ENCODE measurements at regions not wholly inside any gene's neighbourhood (a gene's known extent, or its start where the extent isn't known, plus 50 kb on each side); places are given as distances from the start of the nearest gene placed in this dataset.

- TF ChIP-seq CTCF (IDR thresholded peaks at IDR 0.05; ENCODE audit: unreplicated experiment), result no peak
- Mint-ChIP-seq H3K36me3 (no peaks in the 10 kb centered on the region), H3K27me3 (ENCODE audit: low read depth) (no peaks in the 10 kb centered on the region), H3K27ac (no peak overlapping the region), H3K9me3 (no peaks in the 10 kb centered on the region), H3K4me1 (peaks cover 42% of the 10 kb centered on the region), H3K4me3 (no peak overlapping the region)
- DNase-seq (ENCODE audit: low spot score in 2 of 2, unreplicated experiment in 2 of 2), result no peak
Measured at GRCh38 chr10:20958764-20959163, 61.7 kb upstream of the NEBL start.

- no peaks in the 10 kb centered on the region for H3K27me3 Mint-ChIP-seq (ENCODE audit: low read depth)
- H3K36me3 Mint-ChIP-seq, result no peaks in the 10 kb centered on the region
- no peak for DNase-seq (ENCODE audit: low spot score in 2 of 2, unreplicated experiment in 2 of 2)
- H3K4me1 Mint-ChIP-seq, result peaks cover 43% of the 10 kb centered on the region
- no peak overlapping the region for H3K27ac Mint-ChIP-seq
- H3K9me3 Mint-ChIP-seq, result no peaks in the 10 kb centered on the region
- H3K4me3 Mint-ChIP-seq, result no peak overlapping the region
- TF ChIP-seq CTCF (IDR thresholded peaks at IDR 0.05; ENCODE audit: unreplicated experiment), result no peak
Measured at GRCh38 chr10:20958225-20958624, 61.1 kb upstream of the NEBL start.

- peaks cover 43% of the 10 kb centered on the region for H3K4me1 Mint-ChIP-seq
- TF ChIP-seq CTCF (IDR thresholded peaks at IDR 0.05; ENCODE audit: unreplicated experiment), result no peak
- no peaks in the 10 kb centered on the region for H3K9me3 Mint-ChIP-seq
- H3K36me3 Mint-ChIP-seq, result no peaks in the 10 kb centered on the region
- no peak for DNase-seq (ENCODE audit: low spot score in 2 of 2, unreplicated experiment in 2 of 2)
- no peaks in the 10 kb centered on the region for H3K27me3 Mint-ChIP-seq (ENCODE audit: low read depth)
- H3K4me3 Mint-ChIP-seq, result no peak overlapping the region
- no peak overlapping the region for H3K27ac Mint-ChIP-seq
Measured at GRCh38 chr10:20957744-20958143, 60.6 kb upstream of the NEBL start.

- no peak for TF ChIP-seq CTCF (IDR thresholded peaks at IDR 0.05; ENCODE audit: unreplicated experiment)
- Mint-ChIP-seq H3K9me3 (no peaks in the 10 kb centered on the region), H3K27ac (no peak overlapping the region), H3K36me3 (no peaks in the 10 kb centered on the region), H3K4me1 (peaks cover 42% of the 10 kb centered on the region), H3K4me3 (no peak overlapping the region), H3K27me3 (ENCODE audit: low read depth) (no peaks in the 10 kb centered on the region)
- DNase-seq (ENCODE audit: low spot score in 2 of 2, unreplicated experiment in 2 of 2), result no peak
Measured at GRCh38 chr10:20956843-20957242, 59.7 kb upstream of the NEBL start.

- Mint-ChIP-seq H3K27me3 (ENCODE audit: low read depth) (no peaks in the 10 kb centered on the region), H3K9me3 (no peaks in the 10 kb centered on the region), H3K36me3 (no peaks in the 10 kb centered on the region), H3K27ac (peak overlapping the region; percentile 43), H3K4me1 (peaks cover 41% of the 10 kb centered on the region), H3K4me3 (no peak overlapping the region)
- DNase-seq (ENCODE audit: low spot score in 2 of 2, unreplicated experiment in 2 of 2), result no peak
- TF ChIP-seq CTCF (IDR thresholded peaks at IDR 0.05; ENCODE audit: unreplicated experiment), result no peak
Measured at GRCh38 chr10:20955355-20955893, 58.3 kb upstream of the NEBL start.

GRCh38 chr10:20954519-20954918, 57.4 kb upstream of the NEBL start:
- Mint-ChIP-seq H3K27me3 (ENCODE audit: low read depth) (no peaks in the 10 kb centered on the region), H3K9me3 (no peaks in the 10 kb centered on the region), H3K36me3 (no peaks in the 10 kb centered on the region), H3K4me3 (no peak overlapping the region), H3K27ac (peak overlapping the region; percentile 48), H3K4me1 (peaks cover 42% of the 10 kb centered on the region)
- DNase-seq (ENCODE audit: low spot score in 2 of 2, unreplicated experiment in 2 of 2), result no peak
- no peak for TF ChIP-seq CTCF (IDR thresholded peaks at IDR 0.05; ENCODE audit: unreplicated experiment)
